Fibroblast of lung (primary cell): ENCODE measurements at regions not wholly inside any gene's neighbourhood (a gene's known extent, or its start where the extent isn't known, plus 50 kb on each side); places are given as distances from the start of the nearest gene placed in this dataset.
"Not testable (repeated sequence)": the region's sequence is repeated elsewhere in the genome, so short reads cannot be mapped to it uniquely, and the experiment has no call there.

Experiments used
- DNase-seq, 2 donors: peaks; one replicate each; pipeline versions ENCODE4 v3.0.0 to v3.0.0-alpha.2; 2010; ENCODE audit warnings: low read depth in 2 of 2
- H2AFZ ChIP-seq: 2 replicates; pipeline ENCODE4 v1.5.1; 2012; ENCODE audit warnings: low read length, control low read depth, inconsistent platforms
- H3K27ac ChIP-seq: 2 replicates; pipeline ENCODE4 v1.5.1; 2011; ENCODE audit warnings: low read length, control low read depth; ENCODE audit not compliant: insufficient read depth
- H3K27me3 ChIP-seq: 2 replicates; pipeline ENCODE4 v1.5.1; 2011; ENCODE audit warnings: mild to moderate bottlenecking, low read length; ENCODE audit not compliant: control insufficient read depth, insufficient read depth
- H3K36me3 ChIP-seq: 2 replicates; pipeline ENCODE4 v1.5.1; 2011; ENCODE audit warnings: low read length; ENCODE audit not compliant: control insufficient read depth, insufficient read depth
- H3K4me1 ChIP-seq: 2 replicates; pipeline ENCODE4 v1.5.1; 2011; ENCODE audit warnings: low read length; ENCODE audit not compliant: control insufficient read depth, insufficient read depth; ENCODE audit errors: extremely low read depth
- H3K4me2 ChIP-seq: 2 replicates; pipeline ENCODE4 v1.5.1; 2011; ENCODE audit warnings: low read length, control low read depth; ENCODE audit not compliant: insufficient read depth; ENCODE audit errors: extremely low read depth
- H3K4me3 ChIP-seq, 4 experiments: fragments of 200-600 bp in 1 of 4; sonication (generic) in 1 of 4; replicated peaks in 1 of 4; 2 replicates each; pipeline ENCODE4 v1.5.1; 2011 to 2016; ENCODE audit warnings: low read length in 4 of 4, low read depth in 3 of 4, mild to moderate bottlenecking in 3 of 4, control low read depth in 2 of 4, inconsistent platforms in 1 of 4, mixed read lengths in 1 of 4; ENCODE audit not compliant: insufficient read depth in 1 of 4; ENCODE audit errors: control extremely low read depth in 1 of 4
- H3K79me2 ChIP-seq: 2 replicates; pipeline ENCODE4 v1.5.1; 2012; ENCODE audit warnings: mild to moderate bottlenecking, low read length, inconsistent platforms; ENCODE audit not compliant: control insufficient read depth, insufficient read depth
- H3K9ac ChIP-seq: 2 replicates; pipeline ENCODE4 v1.5.1; 2011; ENCODE audit warnings: mild to moderate bottlenecking, low read length, control low read depth; ENCODE audit not compliant: insufficient read depth
- H3K9me3 ChIP-seq: 2 replicates; pipeline ENCODE4 v1.5.1; 2012; ENCODE audit warnings: low read depth, low read length; ENCODE audit not compliant: control insufficient read depth, insufficient read depth
- H4K20me1 ChIP-seq: 2 replicates; pipeline ENCODE4 v1.5.1; 2011; ENCODE audit warnings: low read length; ENCODE audit not compliant: control insufficient read depth, insufficient read depth; ENCODE audit errors: extremely low read depth
- CTCF ChIP-seq, 2 donors: IDR thresholded peaks in 1 of 2; conservative IDR thresholded peaks in 1 of 2; 1 replicate in 1 of 2; 2 replicates in 1 of 2; pipeline ENCODE4 v1.5.1; 2011 to 2012; ENCODE audit warnings: low read length in 2 of 2, control low read depth in 1 of 2, inconsistent platforms in 1 of 2, low read depth in 1 of 2, mild to moderate bottlenecking in 1 of 2
- EZH2 ChIP-seq: IDR thresholded peaks from 2 replicates; pipeline ENCODE4 v1.5.1; 2012; ENCODE audit warnings: low read length, control low read depth, mild to moderate bottlenecking; ENCODE audit errors: missing control alignments

GRCh38 chr3:177459401-177459800 is 262.1 kb upstream of the TBL1XR1 start:
- Histone ChIP-seq H2AFZ (peak overlapping the region; percentile 54), H3K27ac (no peak overlapping the region), H3K79me2 (no peaks in the 10 kb centered on the region), H3K4me2 (peak overlapping the region; percentile 21), H3K9me3 (no peaks in the 10 kb centered on the region), H3K27me3 (no peaks in the 10 kb centered on the region), H3K9ac (no peak overlapping the region), H4K20me1 (no peaks in the 10 kb centered on the region), H3K4me3 (no peak overlapping the region), H3K36me3 (no peaks in the 10 kb centered on the region), H3K4me1 (peaks cover 8% of the 10 kb centered on the region)
- TF ChIP-seq EZH2 (no peak), CTCF (conservative IDR thresholded peaks at IDR 0.05 in 1 of 2, IDR thresholded peaks at IDR 0.05 in 1 of 2; ENCODE audit: low read depth in 1 of 2, low read length in 2 of 2) (no peak)
- peak; percentile 79 to 89 for DNase-seq

- no peak for DNase-seq
- H3K27me3 ChIP-seq: no peaks in the 10 kb centered on the region
- H3K36me3 ChIP-seq: no peaks in the 10 kb centered on the region
- no peak overlapping the region for H3K4me2 ChIP-seq
- no peak overlapping the region for H3K9ac ChIP-seq
- H3K9me3 ChIP-seq: no peaks in the 10 kb centered on the region
- no peak overlapping the region for H3K27ac ChIP-seq
- no peak overlapping the region for H2AFZ ChIP-seq
- no peaks in the 10 kb centered on the region for H4K20me1 ChIP-seq
- TF ChIP-seq EZH2 (no peak), CTCF (conservative IDR thresholded peaks at IDR 0.05 in 1 of 2, IDR thresholded peaks at IDR 0.05 in 1 of 2; ENCODE audit: low read depth in 1 of 2, low read length in 2 of 2) (no peak)
- peaks cover 9% of the 10 kb centered on the region for H3K4me1 ChIP-seq
- H3K79me2 ChIP-seq: no peaks in the 10 kb centered on the region
- H3K4me3 ChIP-seq: no peak overlapping the region
Measured at GRCh38 chr3:177460047-177460446, 262.8 kb upstream of the TBL1XR1 start.

- Histone ChIP-seq H3K27me3 (no peaks in the 10 kb centered on the region), H3K9me3 (no peaks in the 10 kb centered on the region), H3K27ac (no peak overlapping the region), H3K36me3 (no peaks in the 10 kb centered on the region), H4K20me1 (no peaks in the 10 kb centered on the region), H3K79me2 (no peaks in the 10 kb centered on the region), H3K4me1 (peaks cover 9% of the 10 kb centered on the region), H3K4me2 (no peak overlapping the region), H2AFZ (no peak overlapping the region), H3K4me3 (no peak overlapping the region), H3K9ac (no peak overlapping the region)
- DNase-seq: no peak
- no peak for TF ChIP-seq CTCF (conservative IDR thresholded peaks at IDR 0.05 in 1 of 2, IDR thresholded peaks at IDR 0.05 in 1 of 2; ENCODE audit: low read depth in 1 of 2, low read length in 2 of 2)
- TF ChIP-seq EZH2: no peak
Measured at GRCh38 chr3:177461765-177462164, 264.5 kb upstream of the TBL1XR1 start.

GRCh38 chr3:177463341-177463740 is 266.1 kb upstream of the TBL1XR1 start:
- H3K36me3 ChIP-seq: not testable (repeated sequence)

More at GRCh38 chr3:177463341-177463740, 266.1 kb upstream of the TBL1XR1 start:
- not testable (repeated sequence) for DNase-seq, H3K4me2 ChIP-seq, H3K27me3 ChIP-seq, H3K4me3 ChIP-seq, H4K20me1 ChIP-seq, H3K79me2 ChIP-seq, H3K27ac ChIP-seq, H2AFZ ChIP-seq, H3K9ac ChIP-seq, H3K9me3 ChIP-seq
- H3K4me1 ChIP-seq: peaks cover 15% of the 10 kb centered on the region
